C4-2B (cell line): ENCODE measurements at regions not wholly inside any gene's neighbourhood (a gene's known extent, or its start where the extent isn't known, plus 50 kb on each side); places are given as distances from the start of the nearest gene placed in this dataset.

ENCODE experiments used
- H3K27ac ChIP-seq: fragments of 450-650 bp; 2 replicates; pipeline ENCODE4 v1.5.1; 2017
- ZFX ChIP-seq: fragments of 450-650 bp; IDR thresholded peaks from 2 replicates; pipeline ENCODE4 v1.6.1; 2017
- TF ChIP-seq, protein P1 (sequence below): fragments of 450-650 bp; conservative IDR thresholded peaks from 2 replicates; pipeline ENCODE4 v1.5.1; 2017; ENCODE audit warnings: mild to moderate bottlenecking

DNA sequence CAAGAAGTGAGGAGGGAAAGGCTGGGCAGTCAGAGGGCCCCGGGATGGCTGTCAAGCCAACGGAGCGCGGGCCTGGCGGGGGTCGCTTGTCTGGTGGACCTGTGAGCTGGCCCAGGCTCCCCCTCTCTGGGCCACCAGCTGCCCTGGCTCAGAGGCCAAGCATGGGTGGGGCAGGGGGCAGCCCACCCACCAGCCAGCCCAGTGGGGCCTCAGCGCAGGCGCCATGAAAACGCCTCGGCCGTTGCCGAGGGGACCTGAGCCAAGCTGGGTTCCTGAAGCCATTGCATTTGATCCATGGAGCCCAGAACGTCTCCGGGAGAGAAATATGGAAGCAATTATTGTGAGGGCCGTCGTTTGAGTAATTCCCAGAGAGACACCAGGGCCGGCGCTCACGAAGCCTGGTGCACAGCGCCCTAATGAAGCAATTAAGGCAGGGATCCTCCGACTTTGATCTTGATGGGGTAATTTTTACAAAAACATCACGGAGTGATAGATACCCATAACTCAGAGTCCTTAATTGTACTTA lies 90.5 kb upstream of the TTC34 start:
- no peak overlapping the region for H3K27ac ChIP-seq
- TF ChIP-seq, protein P1, sequence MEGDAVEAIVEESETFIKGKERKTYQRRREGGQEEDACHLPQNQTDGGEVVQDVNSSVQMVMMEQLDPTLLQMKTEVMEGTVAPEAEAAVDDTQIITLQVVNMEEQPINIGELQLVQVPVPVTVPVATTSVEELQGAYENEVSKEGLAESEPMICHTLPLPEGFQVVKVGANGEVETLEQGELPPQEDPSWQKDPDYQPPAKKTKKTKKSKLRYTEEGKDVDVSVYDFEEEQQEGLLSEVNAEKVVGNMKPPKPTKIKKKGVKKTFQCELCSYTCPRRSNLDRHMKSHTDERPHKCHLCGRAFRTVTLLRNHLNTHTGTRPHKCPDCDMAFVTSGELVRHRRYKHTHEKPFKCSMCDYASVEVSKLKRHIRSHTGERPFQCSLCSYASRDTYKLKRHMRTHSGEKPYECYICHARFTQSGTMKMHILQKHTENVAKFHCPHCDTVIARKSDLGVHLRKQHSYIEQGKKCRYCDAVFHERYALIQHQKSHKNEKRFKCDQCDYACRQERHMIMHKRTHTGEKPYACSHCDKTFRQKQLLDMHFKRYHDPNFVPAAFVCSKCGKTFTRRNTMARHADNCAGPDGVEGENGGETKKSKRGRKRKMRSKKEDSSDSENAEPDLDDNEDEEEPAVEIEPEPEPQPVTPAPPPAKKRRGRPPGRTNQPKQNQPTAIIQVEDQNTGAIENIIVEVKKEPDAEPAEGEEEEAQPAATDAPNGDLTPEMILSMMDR: no peak
- no peak for TF ChIP-seq ZFX

DNA sequence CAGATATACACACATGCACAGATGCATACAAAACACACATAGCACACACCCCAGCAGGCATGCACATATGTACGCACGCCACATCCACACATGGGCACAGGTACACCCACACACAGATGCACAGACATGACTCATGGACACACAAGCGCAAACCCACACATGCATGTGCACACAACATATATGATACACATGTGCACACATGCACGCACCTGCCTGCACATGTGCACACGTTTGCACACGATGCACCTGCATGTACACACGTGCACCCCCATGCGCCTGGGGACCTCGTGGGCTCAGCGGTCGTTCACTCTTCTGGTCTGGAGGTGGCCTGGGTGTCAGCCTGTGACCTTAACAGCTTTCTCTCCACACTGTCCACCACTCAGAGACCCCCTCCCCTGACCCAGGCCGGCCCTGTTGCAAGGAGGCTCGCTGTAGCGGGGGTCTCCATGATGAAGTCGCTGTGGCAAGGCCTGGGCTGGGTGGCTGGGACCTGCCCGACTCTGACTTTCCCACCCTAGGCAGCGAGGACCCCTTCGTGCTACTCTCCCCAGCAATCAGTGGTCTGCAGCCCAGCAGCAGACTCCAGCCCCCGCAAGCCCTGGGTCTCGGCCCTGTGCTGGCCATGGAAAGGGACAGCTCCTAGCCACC lies 92.1 kb upstream of the TTC34 start:
- no peak overlapping the region for H3K27ac ChIP-seq
- TF ChIP-seq, protein P1: no peak
- no peak for TF ChIP-seq ZFX

DNA sequence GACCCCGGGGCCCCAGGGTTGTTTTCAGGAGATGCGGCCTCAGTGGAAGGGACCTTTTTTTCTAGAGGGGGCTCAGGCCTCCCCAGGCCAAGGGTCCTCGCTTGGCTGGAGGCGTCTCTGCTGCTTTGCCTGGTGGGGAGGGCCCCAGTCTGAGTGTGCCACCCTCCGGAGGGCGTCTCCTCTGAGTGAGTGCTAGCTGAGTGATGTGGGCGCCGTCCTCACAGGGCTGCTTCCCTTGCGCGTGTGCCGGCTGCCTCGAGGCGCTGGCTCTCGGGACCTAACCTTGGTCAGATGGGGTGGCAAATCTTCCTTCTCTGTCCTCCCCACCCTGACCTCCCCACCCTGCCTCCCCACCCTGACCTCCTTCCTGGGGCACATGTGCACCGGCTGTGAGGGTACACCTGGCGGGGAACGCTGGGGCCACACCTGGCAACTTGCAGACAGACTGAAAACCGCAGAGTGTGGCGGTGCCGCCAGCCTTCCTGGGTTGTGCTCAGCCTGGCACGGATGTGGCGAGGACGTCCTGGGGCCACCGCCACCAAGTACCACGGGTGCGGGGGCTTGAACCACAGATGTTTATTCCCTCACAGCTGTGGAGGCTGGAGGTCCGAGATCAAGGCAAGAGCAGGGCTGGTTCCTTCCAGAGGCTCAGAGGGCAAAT lies 93.0 kb upstream of the TTC34 start:
- no peak overlapping the region for H3K27ac ChIP-seq
- no peak for TF ChIP-seq ZFX
- TF ChIP-seq, protein P1: no peak

DNA sequence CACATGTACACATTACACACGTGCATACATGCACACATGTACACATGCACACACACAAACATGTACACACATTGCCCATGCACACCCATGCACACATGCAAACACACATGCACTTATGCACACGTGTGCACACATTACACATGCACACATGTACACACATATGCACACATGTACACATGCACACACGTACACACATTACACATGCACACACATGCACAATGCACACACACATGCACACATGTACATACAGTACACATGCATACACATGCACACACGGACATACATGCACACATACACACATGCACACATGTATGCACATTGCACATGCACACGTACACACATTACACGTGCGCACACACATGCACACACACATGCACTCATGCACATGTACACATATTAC lies 95.3 kb upstream of the TTC34 start:
- TF ChIP-seq, protein P1: no peak
- no peak for TF ChIP-seq ZFX

DNA sequence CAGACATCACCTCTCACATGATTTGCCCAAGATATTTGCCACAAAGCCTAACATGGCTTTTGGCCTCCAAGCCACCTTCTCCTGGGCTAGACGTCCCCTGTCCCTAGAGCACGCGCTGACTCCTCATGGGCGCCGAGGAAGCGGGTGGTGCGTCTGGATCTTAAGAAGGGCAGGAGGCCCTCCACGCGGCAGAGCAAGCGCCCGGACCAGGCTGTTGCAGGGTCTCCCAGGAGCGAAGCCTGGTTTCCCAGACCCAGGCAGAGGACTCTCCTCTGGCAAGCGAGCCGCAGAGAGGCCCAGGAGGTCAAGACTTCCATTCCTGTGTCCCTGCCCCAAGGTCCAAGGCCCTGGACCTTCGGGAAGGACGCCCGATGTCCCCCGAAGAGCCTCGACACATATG lies 101.7 kb upstream of the TTC34 start:
- H3K27ac ChIP-seq: no peak overlapping the region
- TF ChIP-seq, protein P1: no peak
- TF ChIP-seq ZFX: no peak

More for the DNA sequence above, 95.3 kb upstream of the TTC34 start:
- no peak overlapping the region for H3K27ac ChIP-seq

DNA sequence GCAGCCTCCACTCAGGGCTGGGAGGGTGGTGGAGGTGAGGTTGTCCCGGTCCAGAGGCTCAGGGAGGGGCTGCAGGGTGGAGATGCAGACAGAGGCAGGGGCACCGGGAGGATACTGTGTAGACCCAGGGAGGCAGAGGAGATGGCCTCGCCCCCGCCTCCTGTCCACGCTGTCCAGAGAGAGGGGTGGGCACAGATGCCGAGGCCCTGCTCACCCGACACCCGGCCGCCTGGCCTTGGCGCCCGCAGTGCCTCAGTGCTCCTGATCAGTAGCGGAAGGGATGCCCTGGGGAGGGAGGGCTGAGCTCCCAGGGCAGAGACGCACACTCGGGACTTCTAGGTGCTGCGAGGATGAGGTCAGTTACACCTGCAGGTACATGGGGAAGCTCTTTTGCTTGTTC lies 102.7 kb upstream of the TTC34 start:
- no peak for TF ChIP-seq ZFX
- TF ChIP-seq, protein P1: no peak

DNA sequence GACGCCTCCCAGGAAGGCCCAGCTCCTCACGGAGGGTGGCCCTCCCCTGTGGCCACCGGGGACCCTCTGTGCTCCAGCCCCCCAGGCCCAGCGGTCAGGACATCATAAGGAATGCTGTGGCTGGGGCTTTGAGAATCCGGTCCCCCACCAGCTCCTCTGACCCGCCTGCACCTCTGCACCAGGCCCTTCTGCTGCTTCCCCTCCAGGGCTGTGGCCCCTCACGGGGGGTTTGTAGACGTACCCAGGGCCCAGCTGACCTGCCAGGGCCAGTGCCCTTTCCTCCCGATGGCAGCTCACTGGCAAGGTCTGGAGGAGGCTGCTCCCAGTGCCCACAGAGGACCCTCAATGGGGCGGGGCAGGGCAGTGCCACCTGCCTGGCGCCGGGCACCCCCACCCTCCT lies 103.9 kb upstream of the TTC34 start:
- no peak overlapping the region for H3K27ac ChIP-seq
- TF ChIP-seq, protein P1: no peak
- TF ChIP-seq ZFX: no peak

More for the DNA sequence above, 102.7 kb upstream of the TTC34 start:
- H3K27ac ChIP-seq: no peak overlapping the region
